ENCODE measurements at regions not wholly inside any gene's neighbourhood (a gene's known extent, or its start where the extent isn't known, plus 50 kb on each side); places are given as distances from the start of the nearest gene placed in this dataset.
"Not testable (repeated sequence)": the region's sequence is repeated elsewhere in the genome, so short reads cannot be mapped to it uniquely, and the experiment has no call there.

DNA sequence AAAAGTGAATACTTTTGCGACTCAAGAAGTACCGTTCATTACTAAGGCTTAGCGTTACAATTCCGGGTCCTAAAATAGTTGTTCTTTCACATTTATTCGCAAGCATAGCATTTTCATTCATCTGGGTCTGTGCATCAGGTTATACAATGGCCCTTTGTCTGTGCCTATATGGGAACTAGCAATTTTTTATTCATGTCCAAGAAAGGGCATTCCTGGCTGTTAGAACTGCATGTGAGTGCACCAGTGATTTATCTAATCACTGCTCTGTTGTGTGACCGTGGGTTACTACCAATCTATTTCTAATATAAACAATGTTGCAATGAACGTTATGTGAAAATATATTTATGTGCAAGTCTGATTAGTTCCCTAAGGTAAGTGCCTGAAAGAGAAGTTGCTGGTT lies 63.8 kb downstream of the SPANXA1 start:
- not testable (repeated sequence) for ATAC-seq (ENCODE audit: insufficient read depth, low FRiP score); H3K27me3 ChIP-seq (ENCODE audit: control insufficient read depth in 3 of 3, insufficient read depth in 3 of 3, low read length in 2 of 3); H3K27ac ChIP-seq (ENCODE audit: low read depth in 1 of 2, low read length in 1 of 2); H3K4me3 ChIP-seq; DNase-seq; H3K4me1 ChIP-seq (ENCODE audit: control insufficient read depth in 5 of 5, insufficient read depth in 5 of 5, low read length in 5 of 5); H3K9ac ChIP-seq (ENCODE audit: insufficient read depth in 1 of 2, low read length in 2 of 2); H3K9me3 ChIP-seq (ENCODE audit: control insufficient read depth in 4 of 4, insufficient read depth in 3 of 4, low read length in 3 of 4); H3K36me3 ChIP-seq (ENCODE audit: control insufficient read depth in 4 of 4, insufficient read depth in 4 of 4, low read length in 4 of 4)
- 71 to 92% methylated on average over 1 to 2 of the region's 7 CpGs for WGBS, 2 donors

DNA sequence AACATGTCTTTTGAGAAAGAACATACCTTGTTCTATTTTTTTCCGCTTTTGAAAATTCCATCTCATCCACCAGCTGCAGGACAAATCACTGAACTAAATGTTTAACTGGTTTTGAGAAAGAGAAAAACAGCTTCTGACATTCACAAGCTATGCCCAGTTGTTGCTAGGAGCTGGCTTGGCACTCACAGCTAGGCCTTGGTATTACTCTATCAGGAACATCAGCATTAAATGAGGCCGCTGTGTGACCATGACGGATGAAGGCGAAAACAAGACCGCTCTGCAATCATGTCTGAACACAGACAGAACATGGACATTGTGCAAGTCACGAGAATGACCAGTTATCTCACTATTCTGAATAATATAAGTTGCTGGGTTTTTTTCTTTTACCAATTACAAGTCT lies 108.8 kb downstream of the SPANXA1 start:
- not testable (repeated sequence) for H3K4me1 ChIP-seq (ENCODE audit: control insufficient read depth in 5 of 5, insufficient read depth in 5 of 5, low read length in 5 of 5); DNase-seq; H3K9ac ChIP-seq (ENCODE audit: insufficient read depth in 1 of 2, low read length in 2 of 2); H3K27me3 ChIP-seq (ENCODE audit: control insufficient read depth in 3 of 3, insufficient read depth in 3 of 3, low read length in 2 of 3); H3K36me3 ChIP-seq (ENCODE audit: control insufficient read depth in 4 of 4, insufficient read depth in 4 of 4, low read length in 4 of 4); H3K27ac ChIP-seq (ENCODE audit: low read depth in 1 of 2, low read length in 1 of 2); H3K9me3 ChIP-seq (ENCODE audit: control insufficient read depth in 4 of 4, insufficient read depth in 3 of 4, low read length in 3 of 4); ATAC-seq (ENCODE audit: insufficient read depth, low FRiP score); H3K4me3 ChIP-seq
- 81% methylated on average over 4 of the region's 6 CpGs; no CpG with 5 or more reads in 1 of the 2 donors for WGBS, 2 donors

DNA sequence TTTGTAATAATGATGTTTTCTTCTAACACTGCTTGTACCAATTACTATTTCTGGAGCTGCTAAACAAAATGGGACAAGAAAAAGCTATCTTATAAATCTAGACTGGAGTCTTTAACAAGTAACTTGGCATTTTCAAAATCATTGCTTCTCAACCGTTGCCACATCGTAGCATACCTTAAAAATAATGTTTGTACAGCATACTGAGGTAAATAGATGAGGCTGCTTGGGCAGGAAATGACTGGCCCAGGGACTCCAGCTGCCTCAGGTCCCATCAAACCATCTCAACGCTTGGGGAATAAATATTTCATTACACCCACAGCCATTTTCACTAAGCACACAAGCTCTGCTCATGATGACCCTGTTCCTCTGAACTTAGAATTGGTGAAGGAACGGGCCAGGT lies 115.1 kb downstream of the SPANXA1 start:
- Histone ChIP-seq H3K27me3 (ENCODE audit: control insufficient read depth in 3 of 3, insufficient read depth in 3 of 3, low read length in 2 of 3) (peaks cover 0 to 3% (median 0%) of the 10 kb centered on the region in 3 donors), H3K4me1 (ENCODE audit: control insufficient read depth in 5 of 5, insufficient read depth in 5 of 5, low read length in 5 of 5) (no peaks in the 10 kb centered on the region), H3K9ac (ENCODE audit: insufficient read depth in 1 of 2, low read length in 2 of 2) (no peak overlapping the region), H3K4me3 (no peak overlapping the region), H3K9me3 (ENCODE audit: control insufficient read depth in 4 of 4, insufficient read depth in 3 of 4, low read length in 3 of 4) (no peaks in the 10 kb centered on the region), H3K36me3 (ENCODE audit: control insufficient read depth in 4 of 4, insufficient read depth in 4 of 4, low read length in 4 of 4) (no peaks in the 10 kb centered on the region), H3K27ac (ENCODE audit: low read depth in 1 of 2, low read length in 1 of 2) (no peak overlapping the region)
- TF ChIP-seq, protein P1, sequence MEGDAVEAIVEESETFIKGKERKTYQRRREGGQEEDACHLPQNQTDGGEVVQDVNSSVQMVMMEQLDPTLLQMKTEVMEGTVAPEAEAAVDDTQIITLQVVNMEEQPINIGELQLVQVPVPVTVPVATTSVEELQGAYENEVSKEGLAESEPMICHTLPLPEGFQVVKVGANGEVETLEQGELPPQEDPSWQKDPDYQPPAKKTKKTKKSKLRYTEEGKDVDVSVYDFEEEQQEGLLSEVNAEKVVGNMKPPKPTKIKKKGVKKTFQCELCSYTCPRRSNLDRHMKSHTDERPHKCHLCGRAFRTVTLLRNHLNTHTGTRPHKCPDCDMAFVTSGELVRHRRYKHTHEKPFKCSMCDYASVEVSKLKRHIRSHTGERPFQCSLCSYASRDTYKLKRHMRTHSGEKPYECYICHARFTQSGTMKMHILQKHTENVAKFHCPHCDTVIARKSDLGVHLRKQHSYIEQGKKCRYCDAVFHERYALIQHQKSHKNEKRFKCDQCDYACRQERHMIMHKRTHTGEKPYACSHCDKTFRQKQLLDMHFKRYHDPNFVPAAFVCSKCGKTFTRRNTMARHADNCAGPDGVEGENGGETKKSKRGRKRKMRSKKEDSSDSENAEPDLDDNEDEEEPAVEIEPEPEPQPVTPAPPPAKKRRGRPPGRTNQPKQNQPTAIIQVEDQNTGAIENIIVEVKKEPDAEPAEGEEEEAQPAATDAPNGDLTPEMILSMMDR (IDR thresholded peaks at IDR 0.05; ENCODE audit: control extremely low read depth, extremely low read depth), result no peak
- 76% methylated on average over 4 of the region's 4 CpGs for WGBS, 2 donors
- ATAC-seq (ENCODE audit: insufficient read depth, low FRiP score), result no peak
- DNase-seq, result no peak

DNA sequence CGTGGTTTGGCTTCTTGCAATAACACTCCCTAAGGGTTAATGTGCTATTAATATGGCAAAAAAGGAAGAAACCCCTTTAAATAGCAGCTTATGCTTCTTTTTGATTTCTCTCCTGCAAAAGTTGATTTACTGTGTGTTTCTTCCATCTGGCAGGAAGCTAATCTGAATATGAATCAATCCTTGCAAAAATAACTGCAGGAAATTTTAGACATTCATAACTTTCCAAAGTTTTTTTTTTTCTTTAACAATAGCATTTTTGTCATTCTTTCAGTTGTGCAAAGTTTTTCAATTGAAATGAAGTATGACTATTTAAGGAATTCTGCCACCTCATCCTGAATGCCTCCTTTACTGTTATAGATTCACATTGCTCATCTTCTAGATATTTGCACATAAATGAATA lies 115.6 kb downstream of the SPANXA1 start:
- TF ChIP-seq, protein P1 (IDR thresholded peaks at IDR 0.05; ENCODE audit: control extremely low read depth, extremely low read depth), result no peak
- ATAC-seq (ENCODE audit: insufficient read depth, low FRiP score) (no peak), DNase-seq (peak in 2 of 3 donors; percentile 6 to 12)
- Histone ChIP-seq H3K27ac (ENCODE audit: low read depth in 1 of 2, low read length in 1 of 2) (no peak overlapping the region), H3K4me3 (no peak overlapping the region), H3K36me3 (ENCODE audit: control insufficient read depth in 4 of 4, insufficient read depth in 4 of 4, low read length in 4 of 4) (no peaks in the 10 kb centered on the region), H3K27me3 (ENCODE audit: control insufficient read depth in 3 of 3, insufficient read depth in 3 of 3, low read length in 2 of 3) (peaks cover 0 to 3% (median 0%) of the 10 kb centered on the region in 3 donors), H3K4me1 (ENCODE audit: control insufficient read depth in 5 of 5, insufficient read depth in 5 of 5, low read length in 5 of 5) (no peaks in the 10 kb centered on the region), H3K9me3 (ENCODE audit: control insufficient read depth in 4 of 4, insufficient read depth in 3 of 4, low read length in 3 of 4) (no peaks in the 10 kb centered on the region), H3K9ac (ENCODE audit: insufficient read depth in 1 of 2, low read length in 2 of 2) (no peak overlapping the region)
- 15 to 25% methylated on average over 1 of the region's 1 CpG for WGBS, 2 donors

DNA sequence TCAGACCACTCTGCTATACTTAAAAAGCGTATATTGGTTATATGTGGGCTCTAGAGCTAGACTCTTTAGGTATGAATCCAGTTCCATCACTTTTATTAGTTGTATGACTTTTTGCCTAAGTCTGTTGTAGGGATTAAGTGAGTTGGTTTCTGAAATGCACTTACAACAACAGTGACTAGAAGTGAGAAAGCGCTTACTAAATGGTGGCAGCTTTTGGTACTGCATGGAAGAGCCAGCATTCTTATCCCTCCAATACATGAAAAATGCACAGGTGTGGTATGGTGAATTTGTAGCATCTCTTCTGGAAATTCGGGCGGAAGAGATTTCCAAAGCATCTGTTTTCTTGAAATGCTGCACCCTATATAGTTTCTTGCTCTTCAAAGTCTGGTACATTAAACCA lies 117.1 kb downstream of the SPANXA1 start:
- 69 to 96% methylated on average over 4 of the region's 4 CpGs for WGBS, 2 donors
- no peak overlapping the region for H3K4me3 ChIP-seq
- DNase-seq, result no peak

More for the DNA sequence above, 117.1 kb downstream of the SPANXA1 start:
- ATAC-seq (ENCODE audit: insufficient read depth, low FRiP score), result no peak
- Histone ChIP-seq H3K9me3 (ENCODE audit: control insufficient read depth in 4 of 4, insufficient read depth in 3 of 4, low read length in 3 of 4) (no peaks in the 10 kb centered on the region), H3K27me3 (ENCODE audit: control insufficient read depth in 3 of 3, insufficient read depth in 3 of 3, low read length in 2 of 3) (peaks cover 0 to 3% (median 0%) of the 10 kb centered on the region in 3 donors), H3K4me1 (ENCODE audit: control insufficient read depth in 5 of 5, insufficient read depth in 5 of 5, low read length in 5 of 5) (no peaks in the 10 kb centered on the region), H3K9ac (ENCODE audit: insufficient read depth in 1 of 2, low read length in 2 of 2) (no peak overlapping the region), H3K36me3 (ENCODE audit: control insufficient read depth in 4 of 4, insufficient read depth in 4 of 4, low read length in 4 of 4) (no peaks in the 10 kb centered on the region), H3K27ac (ENCODE audit: low read depth in 1 of 2, low read length in 1 of 2) (no peak overlapping the region)
- TF ChIP-seq, protein P1 (IDR thresholded peaks at IDR 0.05; ENCODE audit: control extremely low read depth, extremely low read depth), result no peak

Data from lung (tissue), 11 donors.